DOHH2 (cell line): ENCODE measurements at regions not wholly inside any gene's neighbourhood (a gene's known extent, or its start where the extent isn't known, plus 50 kb on each side); places are given as distances from the start of the nearest gene placed in this dataset.

Experiments
- H3F3A ChIP-seq: fragments of 200-600 bp; sonication (generic), shearing (Covaris generic); 2 replicates; pipeline ENCODE4 v1.6.0; 2016; ENCODE audit warnings: antibody characterized with exemption, mild to moderate bottlenecking; ENCODE audit not compliant: control insufficient read depth, insufficient read depth
- H3K27ac ChIP-seq: fragments of 200-600 bp; sonication (generic); 2 replicates; pipeline ENCODE4 v1.5.1; 2014; ENCODE audit warnings: low read depth, mild to moderate bottlenecking, low read length, moderate library complexity
- H3K27me3 ChIP-seq: fragments of 200-600 bp; sonication (generic); 2 replicates; pipeline ENCODE4 v1.6.1; 2014; ENCODE audit warnings: mild to moderate bottlenecking, low read length, mixed read lengths; ENCODE audit not compliant: control insufficient read depth
- H3K36me3 ChIP-seq: fragments of 200-600 bp; sonication (generic); 2 replicates; pipeline ENCODE4 v1.6.1; 2014; ENCODE audit warnings: mild to moderate bottlenecking, low read length, moderate library complexity, mixed read lengths; ENCODE audit not compliant: control insufficient read depth
- H3K4me1 ChIP-seq: fragments of 200-600 bp; sonication (generic); 2 replicates; pipeline ENCODE4 v1.6.1; 2014; ENCODE audit warnings: mild to moderate bottlenecking, low read length, mixed read lengths; ENCODE audit not compliant: control insufficient read depth
- H3K4me2 ChIP-seq: fragments of 200-600 bp; sonication (generic); 2 replicates; pipeline ENCODE4 v1.6.0; 2014; ENCODE audit warnings: mild to moderate bottlenecking, low read length, moderate library complexity
- H3K4me3 ChIP-seq: fragments of 200-600 bp; sonication (generic); 2 replicates; pipeline ENCODE4 v1.5.1; 2014; ENCODE audit warnings: mild to moderate bottlenecking, low read length, mixed read lengths
- H3K79me2 ChIP-seq: fragments of 200-600 bp; sonication (generic); 2 replicates; pipeline ENCODE4 v1.6.1; 2014; ENCODE audit warnings: mild to moderate bottlenecking, low read length, mixed read lengths; ENCODE audit not compliant: control insufficient read depth
- H3K9me2 ChIP-seq: fragments of 200-600 bp; sonication (generic); replicated peaks from 2 replicates; pipeline ENCODE4 v1.6.1; 2014; ENCODE audit warnings: mild to moderate bottlenecking, low read length, mixed read lengths; ENCODE audit not compliant: control insufficient read depth
- H3K9me3 ChIP-seq: fragments of 200-600 bp; sonication (generic); 2 replicates; pipeline ENCODE4 v1.6.1; 2014; ENCODE audit warnings: antibody characterized with exemption, low read length, mixed read lengths; ENCODE audit not compliant: control insufficient read depth, insufficient read depth
- H4K20me1 ChIP-seq: fragments of 200-600 bp; sonication (generic); 2 replicates; pipeline ENCODE4 v1.6.0; 2014; ENCODE audit warnings: low read depth, mild to moderate bottlenecking, antibody characterized with exemption, low read length, moderate library complexity; ENCODE audit not compliant: control insufficient read depth, insufficient read depth
- CTCF ChIP-seq: fragments of 200-600 bp; sonication (generic); IDR thresholded peaks from one replicate; pipeline ENCODE4 v1.5.1; 2014; ENCODE audit warnings: antibody characterized with exemption, mild to moderate bottlenecking, low read depth, low read length; ENCODE audit not compliant: poor library complexity, severe bottlenecking
- EZH2phosphoT487 ChIP-seq: fragments of 200-600 bp; sonication (generic); IDR thresholded peaks from 2 replicates; pipeline ENCODE4 v1.6.1; 2017; ENCODE audit warnings: borderline replicate concordance, mild to moderate bottlenecking, antibody characterized with exemption, low read length, moderate library complexity, mixed read lengths

GRCh38 chr17:72005332-72006163 is 115.3 kb upstream of the SOX9 start:
- Histone ChIP-seq H4K20me1 (no peaks in the 10 kb centered on the region), H3K36me3 (0 out of 2 replicates have a peak, but pooled peaks cover 3% of the 10 kb centered on the region), H3K4me3 (no peak overlapping the region), H3K27ac (no peak overlapping the region), H3K27me3 (no peaks in the 10 kb centered on the region), H3F3A (no peaks in the 10 kb centered on the region), H3K4me1 (peaks cover 9% of the 10 kb centered on the region; the same call in 1 of the 2 replicates), H3K79me2 (no peaks in the 10 kb centered on the region), H3K9me3 (no peaks in the 10 kb centered on the region), H3K9me2 (no peaks in the 10 kb centered on the region), H3K4me2 (no peak overlapping the region)
- TF ChIP-seq EZH2phosphoT487 (no peak), CTCF (no peak)

- Histone ChIP-seq H3K27ac (no peak overlapping the region), H3K36me3 (peaks cover 6% of the 10 kb centered on the region; the same call in 1 of the 2 replicates), H3K27me3 (no peaks in the 10 kb centered on the region), H3F3A (no peaks in the 10 kb centered on the region), H3K9me3 (no peaks in the 10 kb centered on the region), H3K4me2 (no peak overlapping the region), H4K20me1 (no peaks in the 10 kb centered on the region), H3K4me1 (peaks cover 9% of the 10 kb centered on the region; the same call in 1 of the 2 replicates), H3K4me3 (no peak overlapping the region), H3K79me2 (no peaks in the 10 kb centered on the region), H3K9me2 (no peaks in the 10 kb centered on the region)
- no peak for TF ChIP-seq EZH2phosphoT487
- no peak for TF ChIP-seq CTCF
Observed at GRCh38 chr17:72008236-72008876, 112.5 kb upstream of the SOX9 start.

- no peaks in the 10 kb centered on the region for H4K20me1 ChIP-seq
- H3K36me3 ChIP-seq, result peaks cover 6% of the 10 kb centered on the region; the same call in 1 of the 2 replicates
- no peaks in the 10 kb centered on the region for H3K9me2 ChIP-seq
- H3F3A ChIP-seq, result no peaks in the 10 kb centered on the region
- TF ChIP-seq CTCF (no peak), EZH2phosphoT487 (no peak)
- no peaks in the 10 kb centered on the region for H3K27me3 ChIP-seq
- H3K79me2 ChIP-seq, result no peaks in the 10 kb centered on the region
- H3K4me2 ChIP-seq, result no peak overlapping the region
- no peak overlapping the region for H3K4me3 ChIP-seq
- no peaks in the 10 kb centered on the region for H3K9me3 ChIP-seq
- no peak overlapping the region for H3K27ac ChIP-seq
- no peaks in the 10 kb centered on the region for H3K4me1 ChIP-seq
Observed at GRCh38 chr17:72011561-72011960, 109.3 kb upstream of the SOX9 start.
